ENCODE measurements at regions not wholly inside any gene's neighbourhood (a gene's known extent, or its start where the extent isn't known, plus 50 kb on each side); places are given as distances from the start of the nearest gene placed in this dataset.

DNA sequence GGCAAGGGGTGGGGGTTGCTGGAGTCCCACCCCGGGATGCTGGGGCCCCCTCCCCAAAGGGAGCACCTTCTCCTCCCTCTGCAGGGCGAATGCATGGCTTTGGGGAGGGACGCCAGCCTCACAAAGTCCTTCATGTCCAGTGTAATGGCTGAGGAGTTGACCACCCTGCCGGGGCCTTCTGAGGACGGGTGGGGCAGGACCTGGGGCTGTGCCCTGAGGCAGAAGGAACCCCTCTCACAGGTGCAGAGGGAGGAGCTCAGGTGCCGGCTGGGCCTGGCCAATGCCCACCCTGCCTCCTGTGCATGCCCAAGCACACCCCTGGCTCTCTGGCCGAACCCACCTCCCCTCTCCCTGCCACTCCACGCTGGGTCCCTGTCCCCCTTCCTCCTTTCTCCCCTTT is 64.3 kb upstream of the RNU6ATAC start:
- Histone ChIP-seq H3K4me1 (ENCODE audit: control insufficient read depth, insufficient read depth, low read length) (no peaks in the 10 kb centered on the region), H3K79me2 (ENCODE audit: control insufficient read depth, insufficient read depth, low read length) (no peaks in the 10 kb centered on the region), H3K9me3 (replicated peaks; ENCODE audit: control insufficient read depth, insufficient read depth, low read length) (no peaks in the 10 kb centered on the region), H3K36me3 (ENCODE audit: control insufficient read depth in 2 of 2, insufficient read depth in 2 of 2, low read length in 1 of 2) (no peaks in the 10 kb centered on the region), H3K27me3 (replicated peaks in 1 of 2; ENCODE audit: control insufficient read depth in 2 of 2, insufficient read depth in 2 of 2, low read length in 1 of 2) (0 out of 4 replicates have a peak, but pooled peaks cover 0 to 2% of the 10 kb centered on the region in 2 experiments), H4K20me1 (ENCODE audit: control insufficient read depth, insufficient read depth) (no peaks in the 10 kb centered on the region), H2AFZ (ENCODE audit: control insufficient read depth, low read depth, low read length) (no peak overlapping the region), H3K4me3 (no peak overlapping the region), H3K4me2 (ENCODE audit: control insufficient read depth, insufficient read depth) (no peak overlapping the region), H3K9ac (ENCODE audit: control insufficient read depth, insufficient read depth, low read length) (no peak overlapping the region), H3K27ac (ENCODE audit: control insufficient read depth, insufficient read depth) (no peak overlapping the region)
- FAIRE-seq (no peak), ATAC-seq (no peak), DNase-seq (ENCODE audit: low read depth, low spot score) (no peak)
- ChIA-PET RAD21 (ENCODE audit: unreplicated experiment) (no interaction called here), POLR2A (no interaction called here), CTCF (interaction anchor here (0.6 kb wide), 1 partner anchor 55 kb away, joined by 4 read pairs; no protein-coding TSS in a partner anchor), SMC1A (ENCODE audit: uncharacterized antibody, unreplicated experiment) (no interaction called here)
- WGBS (ENCODE audit: insufficient coverage, insufficient replicate concordance, low lambda C conversion rate, missing lambda C conversion rate) = 17% methylated on average over 8 of the region's 8 CpGs
- intact Hi-C loops (cut with micrococcal nuclease; ENCODE audit: unreplicated experiment) (no loop called here), in situ Hi-C loops (cut with MboI) (no loop called here)
- TF ChIP-seq PKNOX1 (IDR thresholded peaks at IDR 0.05) = no peak
- TF ChIP-seq FOXK2 (IDR thresholded peaks at IDR 0.05) = no peak
- no peak for TF ChIP-seq POLR2A (IDR thresholded peaks at IDR 0.05; ENCODE audit: low read depth, low read length)
- no peak for TF ChIP-seq ZBTB33 (IDR thresholded peaks at IDR 0.05)
- no peak for TF ChIP-seq SMC3 (IDR thresholded peaks at IDR 0.05; ENCODE audit: borderline replicate concordance, low read length)
- no peak for TF ChIP-seq NFXL1 (IDR thresholded peaks at IDR 0.05; ENCODE audit: borderline replicate concordance)
- no peak for TF ChIP-seq TCF12 (IDR thresholded peaks at IDR 0.05; ENCODE audit: low read depth, low read length)
- TF ChIP-seq ZBTB11 (CRISPR knock-in tag; IDR thresholded peaks at IDR 0.05) = no peak
- no peak for TF ChIP-seq MLLT1 (IDR thresholded peaks at IDR 0.05)
- TF ChIP-seq, protein P1, sequence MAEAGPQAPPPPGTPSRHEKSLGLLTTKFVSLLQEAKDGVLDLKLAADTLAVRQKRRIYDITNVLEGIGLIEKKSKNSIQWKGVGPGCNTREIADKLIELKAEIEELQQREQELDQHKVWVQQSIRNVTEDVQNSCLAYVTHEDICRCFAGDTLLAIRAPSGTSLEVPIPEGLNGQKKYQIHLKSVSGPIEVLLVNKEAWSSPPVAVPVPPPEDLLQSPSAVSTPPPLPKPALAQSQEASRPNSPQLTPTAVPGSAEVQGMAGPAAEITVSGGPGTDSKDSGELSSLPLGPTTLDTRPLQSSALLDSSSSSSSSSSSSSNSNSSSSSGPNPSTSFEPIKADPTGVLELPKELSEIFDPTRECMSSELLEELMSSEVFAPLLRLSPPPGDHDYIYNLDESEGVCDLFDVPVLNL (IDR thresholded peaks at IDR 0.05; ENCODE audit: low read depth, low read length) = no peak
- no peak for TF ChIP-seq CBFB (IDR thresholded peaks at IDR 0.05; ENCODE audit: low read depth)
- TF ChIP-seq WRNIP1 (IDR thresholded peaks at IDR 0.05; ENCODE audit: borderline replicate concordance, low read depth, low read length) = no peak
- no peak for TF ChIP-seq TAF1 (IDR thresholded peaks at IDR 0.05; ENCODE audit: borderline replicate concordance, low read depth, low read length)
- no peak for TF ChIP-seq ZNF384 (IDR thresholded peaks at IDR 0.05; ENCODE audit: borderline replicate concordance, low read depth, low read length)
- no peak for TF ChIP-seq ETV6 (conservative IDR thresholded peaks at IDR 0.05 in 1 of 2, IDR thresholded peaks at IDR 0.05 in 1 of 2; ENCODE audit: borderline replicate concordance in 1 of 2, low read depth in 1 of 2)
- no TSS peak for BruUV-seq (replicated peaks)

All from GM12878 (cell line).